Epithelial cell of prostate (primary cell): ENCODE measurements at regions not wholly inside any gene's neighbourhood (a gene's known extent, or its start where the extent isn't known, plus 50 kb on each side); places are given as distances from the start of the nearest gene placed in this dataset.

Experiments used
- DNase-seq: peaks from one replicate; pipeline ENCODE4 v3.0.0-alpha.2; 2011; ENCODE audit warnings: low read depth, low spot score
- H3K27ac ChIP-seq: fragments of 450-650 bp; 2 replicates; pipeline ENCODE4 v1.5.1; 2017; ENCODE audit warnings: mild to moderate bottlenecking

DNA sequence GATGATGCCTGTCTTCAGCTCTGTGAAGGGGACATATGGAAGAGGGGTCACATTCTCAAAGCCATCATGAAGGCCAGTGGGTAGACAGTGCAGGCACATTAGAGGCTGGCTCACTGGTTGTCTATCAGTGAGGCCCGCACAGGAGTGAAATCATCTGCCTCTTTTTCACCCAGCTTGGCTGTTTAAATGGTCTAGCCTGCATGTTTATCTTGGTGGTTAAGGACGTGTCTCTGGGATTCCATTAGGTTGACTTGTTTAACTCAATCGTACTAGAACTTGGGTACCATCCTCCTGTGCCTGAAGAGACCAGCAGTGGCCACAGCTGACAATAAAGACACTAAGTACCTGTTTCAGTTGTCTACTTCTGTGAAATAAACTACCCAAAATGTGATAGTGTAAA lies 219.3 kb downstream of the PLPP3 start:
- H3K27ac ChIP-seq, result no peak overlapping the region
- no peak for DNase-seq

DNA sequence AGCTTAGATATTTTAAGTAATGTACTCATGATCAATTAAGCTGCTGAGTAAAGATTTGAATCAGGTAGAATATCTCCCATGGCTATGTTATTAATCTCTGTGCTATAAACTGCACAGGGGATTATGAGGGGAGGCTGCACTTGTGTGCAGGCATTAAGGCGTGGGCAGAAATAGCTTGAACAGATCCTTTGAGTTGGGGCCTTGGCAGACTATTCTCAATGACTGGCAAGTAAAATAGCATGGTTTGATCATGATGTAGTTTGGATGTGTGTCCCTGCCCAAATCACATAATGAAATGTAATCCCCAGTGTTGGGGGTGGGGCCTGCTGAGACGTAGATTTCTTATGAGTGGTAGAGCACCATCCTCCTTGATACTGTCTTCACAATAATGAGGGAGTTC lies 220.3 kb downstream of the PLPP3 start:
- no peak overlapping the region for H3K27ac ChIP-seq
- no peak for DNase-seq

DNA sequence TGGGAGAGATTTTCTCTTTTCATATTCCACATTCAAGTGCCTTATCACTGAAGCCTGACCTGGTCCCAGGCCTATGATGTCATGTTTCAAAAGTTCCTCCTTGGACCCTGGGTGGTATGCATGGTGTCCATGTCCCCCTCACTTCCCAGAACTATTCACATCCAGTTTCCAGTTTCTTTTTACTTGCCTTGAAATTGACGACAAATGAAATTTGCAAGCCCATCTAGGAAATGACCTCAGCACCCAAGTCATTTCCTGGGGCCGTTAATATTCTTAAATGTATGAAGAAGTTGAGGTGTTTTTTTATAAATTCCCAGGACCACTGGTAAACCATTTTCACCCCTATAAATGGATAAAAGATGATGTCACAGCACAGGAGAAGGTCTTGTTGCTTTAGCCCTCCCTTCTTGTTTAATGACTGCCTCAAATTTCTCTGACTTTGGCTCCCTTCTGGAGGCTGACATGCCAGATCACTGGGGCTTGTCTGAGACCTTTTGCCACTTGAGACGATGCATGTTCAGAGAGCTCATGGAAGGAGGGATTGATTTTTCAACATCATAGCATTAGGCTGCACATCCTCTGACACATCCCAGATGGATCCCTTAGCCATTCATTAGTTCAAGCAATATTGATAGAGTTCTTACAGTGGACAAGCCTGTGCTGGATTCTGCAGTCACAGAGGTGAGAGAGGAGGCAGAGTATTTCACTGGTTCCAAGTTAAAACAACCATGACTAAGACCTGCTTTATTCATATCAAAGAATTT lies 221.3 kb downstream of the PLPP3 start:
- no peak for DNase-seq

DNA sequence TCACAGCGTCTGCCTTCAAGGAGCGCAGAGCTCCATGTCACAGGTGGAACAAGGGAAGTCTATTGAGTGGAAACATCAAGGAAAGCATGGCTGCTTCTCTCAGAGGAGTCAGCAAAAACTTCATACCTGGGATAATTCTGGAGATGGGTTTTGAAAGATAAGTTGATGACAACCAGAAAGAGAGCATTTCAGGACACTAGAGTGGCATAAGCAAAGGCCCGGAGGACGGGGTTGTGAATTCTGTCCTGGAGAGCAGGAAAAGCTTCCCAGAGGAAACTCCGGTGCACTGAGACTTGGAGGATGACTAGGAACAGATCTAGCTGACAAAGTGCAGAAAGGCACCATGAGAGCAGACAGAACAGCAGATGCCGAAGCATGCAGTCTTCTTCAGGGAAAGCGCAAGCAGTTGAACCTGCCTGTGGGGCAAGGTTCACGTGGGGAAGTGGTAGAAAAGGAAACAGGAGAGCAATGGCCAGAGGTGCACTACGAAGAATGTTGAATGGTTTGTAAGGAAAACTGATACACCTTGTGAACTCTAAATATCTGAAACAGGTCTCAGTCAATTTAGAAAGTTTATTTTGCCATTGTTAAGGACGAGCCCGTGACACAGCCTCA lies 222.9 kb downstream of the PLPP3 start:
- DNase-seq, result no peak
- no peak overlapping the region for H3K27ac ChIP-seq

More for the DNA sequence above, 221.3 kb downstream of the PLPP3 start:
- H3K27ac ChIP-seq, result no peak overlapping the region

DNA sequence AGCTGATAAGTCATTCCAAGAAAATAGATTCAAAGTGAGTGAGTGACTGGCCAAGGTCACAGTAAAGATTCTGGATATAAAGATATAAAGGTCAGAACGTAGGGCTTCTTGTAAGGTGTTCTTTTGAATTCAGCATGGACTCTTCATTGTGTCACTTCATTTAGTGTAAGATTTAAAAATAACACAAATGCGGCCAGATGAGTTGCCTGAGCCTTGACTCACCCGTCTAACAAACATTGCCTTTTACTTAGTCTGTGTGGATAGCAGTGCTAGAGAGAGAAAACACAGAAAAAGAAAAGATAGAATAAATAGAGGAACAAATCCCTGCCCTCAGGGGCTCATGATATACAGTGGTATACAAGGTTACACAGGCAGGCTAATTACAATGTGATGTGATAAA lies 223.4 kb downstream of the PLPP3 start:
- DNase-seq, result no peak
- H3K27ac ChIP-seq, result no peak overlapping the region

DNA sequence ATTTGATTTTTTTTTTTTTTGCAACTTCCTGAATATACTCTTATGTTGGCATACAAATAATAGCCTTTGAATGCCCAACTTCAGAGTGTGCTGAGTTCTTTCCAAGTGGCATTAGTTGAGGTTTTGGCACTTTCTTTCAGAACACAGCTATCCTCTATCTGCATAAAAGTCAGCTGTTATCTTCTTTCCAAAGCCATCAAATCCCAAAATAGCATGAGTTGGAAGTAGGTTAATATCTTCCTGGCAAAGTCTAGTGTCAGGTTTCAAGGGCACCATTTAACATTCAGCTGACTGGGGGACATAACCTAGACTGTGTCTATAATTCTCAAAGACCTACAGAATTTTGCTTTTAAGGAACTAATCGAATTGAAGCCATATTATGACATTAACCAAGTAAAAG lies 223.9 kb downstream of the PLPP3 start:
- no peak for DNase-seq
- H3K27ac ChIP-seq, result no peak overlapping the region

DNA sequence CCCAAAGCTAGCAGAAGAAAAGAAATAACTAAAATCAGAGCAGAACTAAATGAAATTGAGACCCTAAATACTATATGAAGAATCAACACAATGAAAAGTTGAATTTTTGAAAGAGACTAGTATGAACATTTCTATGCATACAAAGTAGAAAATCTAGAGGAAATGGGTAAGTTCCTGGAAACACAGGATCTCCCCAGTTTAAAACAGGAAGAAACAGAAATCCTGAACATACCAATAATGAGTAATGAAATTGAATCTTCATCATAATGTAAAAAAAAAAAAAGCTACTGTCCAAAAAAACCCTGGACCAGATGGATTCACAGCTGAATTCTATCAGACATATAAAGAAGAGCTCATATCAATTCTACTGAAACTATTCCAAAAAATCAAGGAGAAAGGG lies 233.5 kb downstream of the PLPP3 start:
- no peak overlapping the region for H3K27ac ChIP-seq
- no peak for DNase-seq

DNA sequence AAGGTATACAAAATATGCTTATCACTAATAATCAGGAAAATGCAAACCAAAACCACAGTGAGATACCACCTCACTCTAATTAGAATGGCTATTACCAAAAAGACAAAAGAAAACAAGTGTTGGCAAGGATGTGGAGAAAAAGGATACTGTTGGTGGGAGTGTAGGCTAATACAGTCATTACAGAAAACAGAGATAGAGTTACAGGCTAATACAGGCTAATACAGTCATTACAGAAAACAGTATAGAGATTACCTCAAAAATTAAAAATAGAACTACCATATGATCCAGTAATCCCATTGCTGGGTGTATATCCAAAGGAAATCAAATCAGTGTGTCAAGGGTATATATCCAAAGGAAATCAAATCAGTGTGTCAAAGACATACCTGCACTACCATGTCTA lies 238.4 kb downstream of the PLPP3 start:
- no peak for DNase-seq
- no peak overlapping the region for H3K27ac ChIP-seq

DNA sequence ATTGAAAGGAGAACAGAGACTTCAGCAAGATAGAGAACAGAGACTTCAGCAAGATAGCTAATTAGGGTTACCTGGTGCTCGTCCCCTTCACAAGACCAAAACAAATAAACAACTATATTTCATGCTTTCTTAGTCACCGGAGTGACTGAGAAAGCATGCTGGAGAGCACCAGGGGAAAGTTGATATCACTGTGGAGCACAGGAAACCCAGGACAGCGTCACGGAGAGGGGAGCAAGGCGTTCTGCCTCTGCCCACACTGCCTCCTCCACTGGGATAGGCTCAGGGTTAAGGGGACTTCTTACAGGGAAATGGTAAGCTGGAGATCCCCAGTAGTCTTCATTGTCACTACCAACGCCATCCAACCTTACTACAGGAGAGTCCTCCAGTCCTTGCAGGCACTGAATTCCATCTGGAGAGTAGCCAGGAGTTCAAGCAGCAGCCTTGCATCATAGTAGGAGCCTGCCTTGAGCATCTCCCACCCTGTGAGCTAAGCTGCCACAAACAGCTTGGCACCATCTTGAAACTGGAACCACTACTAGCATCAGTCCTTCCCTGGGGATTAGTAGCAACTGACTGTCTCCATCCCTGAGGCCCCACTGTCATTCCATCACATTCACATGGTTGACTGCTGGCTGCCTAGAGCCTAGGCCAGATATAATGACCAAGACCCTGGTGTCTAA lies 239.4 kb downstream of the PLPP3 start:
- H3K27ac ChIP-seq, result no peak overlapping the region
- no peak for DNase-seq

DNA sequence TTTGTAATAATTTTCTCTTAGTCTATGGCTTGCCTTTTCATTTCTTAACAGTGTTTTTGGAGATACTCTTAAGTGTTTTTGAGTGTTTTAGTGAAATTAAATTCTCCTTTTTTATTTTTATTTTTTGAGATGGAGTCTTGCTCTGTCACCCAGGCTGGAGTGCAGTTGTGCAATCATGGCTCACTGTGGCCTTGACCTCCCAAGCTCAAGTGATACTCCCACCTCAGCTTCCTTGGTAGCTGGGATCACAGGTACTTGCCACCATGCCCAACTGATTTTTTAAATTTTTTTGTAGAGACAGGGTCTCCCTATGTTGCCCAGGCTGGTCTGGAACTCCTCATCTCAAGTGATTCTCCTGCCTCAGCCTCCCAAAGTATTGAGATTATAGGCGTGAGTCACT lies 240.3 kb downstream of the PLPP3 start:
- no peak for DNase-seq
- H3K27ac ChIP-seq, result no peak overlapping the region

DNA sequence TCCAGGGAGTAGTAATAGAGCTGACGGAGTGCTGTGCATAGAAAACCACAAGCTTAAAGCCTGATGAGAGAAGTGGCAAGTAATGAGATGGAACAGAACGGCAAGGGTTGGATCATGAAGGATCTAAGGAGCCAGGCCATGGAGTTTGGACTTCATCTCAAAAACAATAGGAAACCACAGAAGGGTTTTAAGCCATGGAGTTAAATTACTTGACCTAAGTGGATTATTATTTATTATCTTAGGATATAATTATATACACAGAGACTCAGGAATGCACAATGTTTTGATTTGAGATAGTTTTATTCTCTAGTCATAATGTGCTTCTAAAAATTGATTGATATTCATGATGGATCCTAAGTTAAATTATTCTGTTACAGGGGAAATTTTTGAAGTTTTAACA lies 242.4 kb downstream of the PLPP3 start:
- no peak for DNase-seq

DNA sequence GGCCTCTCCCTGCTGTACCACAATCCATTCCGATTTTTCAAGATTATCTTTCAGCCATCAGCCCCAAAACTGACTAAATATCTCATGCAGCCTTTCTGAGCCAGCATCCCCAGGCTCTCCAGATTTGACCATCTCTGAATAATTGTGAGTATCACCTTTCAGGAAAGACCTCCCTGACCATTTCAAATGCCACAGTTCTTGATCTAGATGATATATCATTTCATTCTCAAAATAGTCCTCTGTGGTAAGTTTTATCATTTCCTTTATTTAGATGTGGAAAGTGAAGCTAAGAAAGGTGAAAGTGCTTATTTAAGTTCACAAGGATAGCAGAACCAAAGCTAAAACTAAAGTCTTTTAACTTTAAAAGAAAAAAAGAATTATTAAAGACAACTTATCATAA lies 244.0 kb downstream of the PLPP3 start:
- DNase-seq, result no peak

More for the DNA sequence above, 242.4 kb downstream of the PLPP3 start:
- H3K27ac ChIP-seq, result no peak overlapping the region

DNA sequence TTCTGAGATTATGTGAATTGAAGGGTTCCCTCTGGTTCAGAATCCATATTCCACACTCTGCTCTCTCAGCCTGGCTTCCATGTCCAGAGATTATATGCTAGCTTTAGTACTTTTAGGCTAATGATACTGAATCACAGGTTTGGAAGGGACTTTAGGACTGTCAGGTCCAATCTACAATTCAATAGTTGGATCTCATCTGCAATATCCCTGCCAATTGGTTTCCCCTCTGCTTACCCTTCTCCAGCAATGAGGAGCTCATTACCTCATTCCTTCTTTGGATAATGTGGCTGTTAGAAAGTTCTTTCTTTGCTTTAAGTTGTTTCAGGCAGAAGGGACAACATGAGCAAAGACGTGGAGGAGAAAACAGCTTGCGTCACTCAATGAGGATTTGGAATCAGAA lies 245.3 kb downstream of the PLPP3 start:
- no peak overlapping the region for H3K27ac ChIP-seq
- DNase-seq, result no peak

More for the DNA sequence above, 244.0 kb downstream of the PLPP3 start:
- H3K27ac ChIP-seq, result no peak overlapping the region

DNA sequence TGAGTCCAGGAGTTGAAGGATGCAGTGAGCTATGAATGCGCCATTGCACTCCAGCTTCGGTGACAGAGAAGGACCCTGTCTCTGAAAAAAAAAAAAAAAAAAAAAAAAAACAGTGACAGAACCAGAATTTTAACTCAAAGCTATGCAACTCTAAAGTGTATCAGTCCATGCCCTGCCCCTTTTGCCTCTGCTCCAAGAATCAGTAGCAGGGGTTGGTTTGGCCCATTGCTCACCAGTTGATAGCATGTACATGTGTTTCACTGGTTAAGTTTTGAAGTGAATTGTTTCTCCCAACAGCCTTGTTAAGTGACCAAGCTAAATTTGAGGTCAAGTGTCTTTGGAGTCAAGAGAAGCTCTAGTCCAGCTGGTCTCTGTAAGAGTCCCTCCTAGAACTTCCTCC lies 245.9 kb downstream of the PLPP3 start:
- DNase-seq, result no peak
- H3K27ac ChIP-seq, result no peak overlapping the region

DNA sequence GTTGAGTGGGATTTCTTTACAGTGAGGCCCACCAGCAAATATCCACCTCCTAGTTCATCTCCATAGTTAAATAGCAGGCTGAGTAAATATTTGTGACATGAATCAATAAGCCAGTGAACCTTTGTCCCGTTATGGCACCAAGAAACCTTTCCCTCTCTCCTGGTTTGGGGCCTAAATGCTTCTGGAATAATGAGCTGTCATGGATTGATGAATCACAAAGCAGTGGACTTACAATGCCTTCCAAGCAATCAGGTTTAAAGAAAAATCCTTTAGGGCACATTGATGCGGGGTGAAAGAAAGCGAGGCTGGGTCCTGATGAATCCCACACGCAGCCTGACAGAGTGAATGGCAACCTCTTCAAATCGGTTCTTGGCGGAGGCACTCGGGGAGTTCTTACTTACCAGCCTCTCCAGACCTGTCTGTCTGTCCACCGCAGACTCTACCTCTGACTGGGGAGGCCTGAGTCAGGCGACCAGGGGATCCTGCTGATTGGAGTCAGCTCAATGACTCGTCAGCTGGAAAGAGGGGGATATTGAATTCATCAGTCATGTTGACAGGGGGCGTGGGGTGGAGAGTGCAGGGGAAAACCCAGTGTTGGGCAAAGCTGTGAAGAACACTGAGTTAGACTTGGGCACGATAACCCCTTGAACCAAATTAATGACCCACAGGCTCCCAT lies 247.3 kb downstream of the PLPP3 start:
- H3K27ac ChIP-seq, result no peak overlapping the region
- DNase-seq, result no peak

DNA sequence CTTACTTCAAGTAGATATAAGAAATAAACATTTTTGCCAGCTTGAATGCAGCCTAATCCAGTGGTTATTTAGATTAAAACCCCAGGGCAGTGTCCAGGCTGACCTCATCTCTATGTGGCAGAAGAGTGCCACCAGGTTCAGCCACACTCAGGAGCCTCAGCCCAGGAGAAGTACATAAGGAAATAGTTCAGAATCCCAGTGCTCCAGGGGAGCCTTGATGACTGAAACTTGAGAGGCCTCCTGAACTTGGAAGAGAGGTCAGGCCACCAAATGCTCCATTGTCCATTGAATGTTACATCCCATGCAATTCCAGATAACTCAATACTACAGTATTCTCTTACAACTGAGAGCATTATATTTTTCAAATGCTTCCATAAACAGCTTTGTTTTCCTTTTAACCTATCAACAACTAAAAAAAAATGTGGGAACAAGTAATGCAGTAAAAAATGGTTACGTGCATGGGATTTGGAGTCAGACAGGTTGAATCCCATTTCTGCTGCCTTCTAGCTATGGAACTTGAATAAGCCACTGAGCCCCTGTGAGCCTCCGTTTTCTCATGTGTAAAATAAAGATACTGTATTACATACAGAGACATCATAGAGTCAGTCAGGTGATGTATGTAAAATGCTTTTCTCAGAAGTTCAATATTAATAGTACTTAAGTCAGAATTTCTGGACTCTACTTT lies 248.0 kb downstream of the PLPP3 start:
- H3K27ac ChIP-seq, result no peak overlapping the region
- no peak for DNase-seq

DNA sequence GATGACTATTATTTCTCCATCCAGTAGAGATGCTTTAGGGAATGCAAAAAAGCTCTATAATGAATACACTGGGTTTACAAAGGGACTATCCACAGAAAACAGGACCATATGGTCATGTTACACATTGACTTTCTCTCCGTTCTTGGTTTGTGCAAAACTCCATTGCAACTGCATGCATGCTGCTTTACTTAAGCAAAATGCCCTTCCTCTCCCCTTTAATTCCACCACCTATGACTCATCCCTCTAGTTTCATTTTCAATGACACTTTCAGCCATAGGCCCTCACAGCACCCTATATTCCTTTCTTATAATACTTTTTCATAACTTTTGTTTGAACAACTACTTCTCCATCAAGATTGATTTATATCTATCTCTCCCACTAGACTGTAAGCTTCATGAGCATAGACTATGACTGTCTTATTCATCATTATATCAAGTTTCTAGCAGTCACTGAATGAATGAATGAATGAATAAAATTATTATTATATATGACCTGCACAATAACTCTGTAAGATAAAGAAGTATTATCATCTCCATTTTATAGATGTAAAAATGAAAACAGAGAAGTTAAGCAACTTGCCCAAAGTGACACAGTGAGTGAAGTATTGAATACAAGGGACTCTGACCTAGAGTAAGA lies 248.9 kb downstream of the PLPP3 start:
- DNase-seq, result no peak
- H3K27ac ChIP-seq, result no peak overlapping the region

DNA sequence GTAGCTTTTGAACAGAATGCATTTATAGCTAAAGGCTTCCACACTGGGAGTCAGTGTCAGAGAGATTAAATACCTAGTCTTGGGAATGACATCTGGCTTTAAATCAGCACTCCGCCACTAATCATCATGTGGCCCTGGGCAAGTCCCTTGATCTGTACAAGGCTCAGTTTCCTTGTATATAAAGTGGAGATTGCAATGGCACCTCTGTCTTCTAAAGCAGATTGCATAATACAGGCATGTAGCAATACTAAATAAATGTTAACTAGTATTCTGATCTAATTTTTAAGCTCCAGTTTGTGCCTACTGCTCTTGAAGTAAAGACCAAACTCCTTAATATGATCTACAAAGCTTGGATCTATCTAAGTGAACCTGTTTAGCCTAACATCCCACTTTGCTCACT lies 249.4 kb downstream of the PLPP3 start:
- no peak overlapping the region for H3K27ac ChIP-seq
- no peak for DNase-seq

DNA sequence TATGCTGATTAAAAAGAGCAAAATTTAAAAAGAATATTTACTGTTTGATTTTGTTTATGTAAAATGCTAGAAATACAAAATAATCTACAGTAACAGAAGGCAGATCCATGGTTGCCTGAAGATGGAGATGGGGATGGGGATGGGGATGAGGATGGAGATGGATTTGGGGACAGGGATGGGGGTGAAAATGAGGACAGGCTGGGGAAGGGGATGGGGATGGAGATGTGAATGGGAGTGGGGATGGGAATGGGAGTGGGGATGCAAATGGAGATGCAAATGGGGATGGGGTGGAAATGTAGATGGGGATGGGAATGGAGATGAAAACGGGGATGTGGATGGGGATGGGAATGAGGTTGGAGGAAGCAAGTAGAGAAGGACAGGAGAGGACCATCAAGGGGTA lies 252.2 kb downstream of the PLPP3 start:
- DNase-seq, result no peak
- H3K27ac ChIP-seq, result no peak overlapping the region

DNA sequence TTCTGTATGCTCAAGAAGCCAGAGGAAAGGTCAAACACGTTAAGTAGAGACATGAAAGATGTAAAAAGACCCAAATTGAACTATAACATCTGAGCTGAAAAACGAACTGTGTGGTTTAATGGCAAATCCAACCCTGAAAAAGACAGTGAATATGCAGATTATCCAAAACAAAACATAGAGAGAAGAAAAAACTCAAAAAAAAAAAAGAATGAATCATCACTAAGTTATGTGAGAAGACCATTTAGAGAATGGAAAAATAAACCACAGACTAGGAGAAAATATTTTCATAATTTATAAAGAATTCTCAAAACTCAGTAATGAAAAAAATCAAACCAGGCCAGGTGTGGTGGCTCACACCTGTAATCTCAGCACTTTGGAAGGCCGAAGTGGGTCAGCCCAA lies 253.3 kb downstream of the PLPP3 start:
- no peak overlapping the region for H3K27ac ChIP-seq
- DNase-seq, result no peak
